ENCODE measurements at regions not wholly inside any gene's neighbourhood (a gene's known extent, or its start where the extent isn't known, plus 50 kb on each side); places are given as distances from the start of the nearest gene placed in this dataset.

DNA sequence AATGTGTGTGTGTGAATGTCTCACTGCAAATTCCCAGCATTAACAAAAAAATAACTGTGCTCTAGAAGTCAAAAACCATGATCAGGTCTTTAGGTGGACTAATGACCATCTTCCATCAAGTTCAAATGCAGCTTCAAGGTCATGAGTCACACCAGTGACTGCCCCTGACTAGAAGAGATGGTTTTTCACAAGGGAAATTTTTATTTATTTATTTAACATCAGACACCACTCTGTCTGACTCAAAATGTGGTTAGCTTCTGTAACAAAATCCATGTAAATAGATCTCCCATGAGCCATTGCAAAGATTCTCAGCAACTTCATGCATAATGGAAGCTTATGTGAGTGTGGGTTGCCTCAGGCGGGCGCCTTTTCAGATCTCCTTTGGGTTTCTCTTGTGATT is 219.2 kb downstream of the KIT start:
- TF ChIP-seq, protein P1, sequence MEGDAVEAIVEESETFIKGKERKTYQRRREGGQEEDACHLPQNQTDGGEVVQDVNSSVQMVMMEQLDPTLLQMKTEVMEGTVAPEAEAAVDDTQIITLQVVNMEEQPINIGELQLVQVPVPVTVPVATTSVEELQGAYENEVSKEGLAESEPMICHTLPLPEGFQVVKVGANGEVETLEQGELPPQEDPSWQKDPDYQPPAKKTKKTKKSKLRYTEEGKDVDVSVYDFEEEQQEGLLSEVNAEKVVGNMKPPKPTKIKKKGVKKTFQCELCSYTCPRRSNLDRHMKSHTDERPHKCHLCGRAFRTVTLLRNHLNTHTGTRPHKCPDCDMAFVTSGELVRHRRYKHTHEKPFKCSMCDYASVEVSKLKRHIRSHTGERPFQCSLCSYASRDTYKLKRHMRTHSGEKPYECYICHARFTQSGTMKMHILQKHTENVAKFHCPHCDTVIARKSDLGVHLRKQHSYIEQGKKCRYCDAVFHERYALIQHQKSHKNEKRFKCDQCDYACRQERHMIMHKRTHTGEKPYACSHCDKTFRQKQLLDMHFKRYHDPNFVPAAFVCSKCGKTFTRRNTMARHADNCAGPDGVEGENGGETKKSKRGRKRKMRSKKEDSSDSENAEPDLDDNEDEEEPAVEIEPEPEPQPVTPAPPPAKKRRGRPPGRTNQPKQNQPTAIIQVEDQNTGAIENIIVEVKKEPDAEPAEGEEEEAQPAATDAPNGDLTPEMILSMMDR (IDR thresholded peaks at IDR 0.05; ENCODE audit: partially characterized antibody, unreplicated experiment), result no peak
- Mint-ChIP-seq H3K27ac (ENCODE audit: unreplicated experiment) (no peak overlapping the region), H3K9me3 (ENCODE audit: unreplicated experiment) (no peaks in the 10 kb centered on the region), H3K36me3 (ENCODE audit: unreplicated experiment) (no peaks in the 10 kb centered on the region), H3K27me3 (ENCODE audit: unreplicated experiment) (no peaks in the 10 kb centered on the region), H3K4me1 (ENCODE audit: low read depth, unreplicated experiment) (no peaks in the 10 kb centered on the region), H3K4me3 (ENCODE audit: unreplicated experiment) (no peak overlapping the region)
- DNase-seq, result no peak

DNA sequence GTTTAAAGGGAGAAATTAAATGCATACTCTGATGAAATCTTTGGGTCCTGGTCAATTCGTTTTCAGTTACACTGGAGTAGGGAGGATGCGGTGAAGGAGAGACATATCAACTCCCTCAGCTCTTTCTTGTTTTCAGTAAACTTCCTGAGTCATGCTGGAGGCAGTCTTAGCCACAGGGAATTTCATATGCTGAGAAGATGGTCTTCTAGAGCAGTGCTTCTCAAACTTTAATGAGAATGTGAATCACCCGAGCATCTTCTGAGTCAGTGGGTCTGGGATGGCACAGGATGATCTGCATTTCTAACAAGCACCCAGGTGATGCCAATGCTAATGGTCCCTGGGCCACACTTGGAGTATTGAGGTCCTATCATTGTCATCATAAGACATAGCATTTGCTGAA is 214.5 kb downstream of the KIT start:
- Mint-ChIP-seq H3K9me3 (ENCODE audit: unreplicated experiment) (no peaks in the 10 kb centered on the region), H3K27ac (ENCODE audit: unreplicated experiment) (no peak overlapping the region), H3K36me3 (ENCODE audit: unreplicated experiment) (no peaks in the 10 kb centered on the region), H3K4me1 (ENCODE audit: low read depth, unreplicated experiment) (no peaks in the 10 kb centered on the region), H3K27me3 (ENCODE audit: unreplicated experiment) (no peaks in the 10 kb centered on the region), H3K4me3 (ENCODE audit: unreplicated experiment) (no peak overlapping the region)
- DNase-seq, result no peak
- TF ChIP-seq, protein P1 (IDR thresholded peaks at IDR 0.05; ENCODE audit: partially characterized antibody, unreplicated experiment), result no peak

DNA sequence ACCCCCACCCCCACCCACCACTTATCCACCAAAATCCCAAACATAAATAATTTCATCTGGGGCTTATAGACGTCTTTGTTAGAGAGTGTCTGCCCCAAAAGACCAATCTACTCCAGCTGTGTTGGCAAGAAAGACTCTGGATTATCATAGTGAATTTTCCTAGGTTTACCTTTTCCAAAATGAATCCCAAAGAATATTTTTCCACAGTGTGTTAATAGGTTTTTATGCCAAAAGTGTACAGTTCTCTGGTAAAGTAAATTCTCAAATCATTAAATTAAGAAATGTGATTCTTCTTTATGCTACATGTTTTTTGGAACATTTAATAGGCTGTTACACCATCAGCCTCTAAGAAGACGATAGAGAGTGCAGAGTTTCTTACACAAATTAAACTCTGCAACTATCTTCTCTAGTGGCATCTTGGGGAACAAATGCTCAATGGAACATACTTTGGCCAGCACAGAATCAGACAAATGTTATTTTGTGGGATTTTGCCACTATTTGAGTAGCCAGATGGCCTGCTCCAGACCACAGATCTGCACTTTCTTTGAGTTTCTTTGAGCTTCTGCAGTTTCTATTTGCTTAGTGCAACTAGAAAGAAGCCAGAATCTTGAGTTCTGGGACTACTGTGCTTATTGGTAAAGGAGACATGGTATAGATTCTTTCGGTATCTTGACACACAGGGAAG is 206.0 kb downstream of the KIT start:
- Mint-ChIP-seq H3K9me3 (ENCODE audit: unreplicated experiment) (no peaks in the 10 kb centered on the region), H3K36me3 (ENCODE audit: unreplicated experiment) (no peaks in the 10 kb centered on the region), H3K4me3 (ENCODE audit: unreplicated experiment) (no peak overlapping the region), H3K4me1 (ENCODE audit: low read depth, unreplicated experiment) (no peaks in the 10 kb centered on the region), H3K27me3 (ENCODE audit: unreplicated experiment) (no peaks in the 10 kb centered on the region), H3K27ac (ENCODE audit: unreplicated experiment) (no peak overlapping the region)
- no peak for DNase-seq
- TF ChIP-seq, protein P1 (IDR thresholded peaks at IDR 0.05; ENCODE audit: partially characterized antibody, unreplicated experiment), result no peak

DNA sequence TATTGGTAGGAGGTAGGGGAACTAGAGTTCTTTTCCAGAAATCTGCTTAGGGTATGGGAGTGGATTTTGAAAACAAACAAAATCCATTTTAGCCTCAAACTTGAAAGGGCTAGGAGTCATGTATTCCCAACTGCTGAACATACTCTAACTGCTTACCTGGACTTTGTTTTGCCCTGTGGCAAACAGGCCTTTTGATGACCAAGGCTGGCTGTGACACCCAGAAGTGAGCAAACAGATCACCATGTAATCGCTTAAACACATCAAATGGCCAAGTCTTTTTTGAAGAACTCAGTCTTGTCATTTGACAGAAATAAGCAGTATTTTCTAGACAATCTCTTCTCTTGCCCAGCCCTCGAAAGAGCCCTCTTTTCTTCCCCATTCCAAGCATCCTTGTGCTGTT is 203.4 kb downstream of the KIT start:
- DNase-seq, result no peak
- Mint-ChIP-seq H3K4me1 (ENCODE audit: low read depth, unreplicated experiment) (no peaks in the 10 kb centered on the region), H3K27ac (ENCODE audit: unreplicated experiment) (no peak overlapping the region), H3K27me3 (ENCODE audit: unreplicated experiment) (no peaks in the 10 kb centered on the region), H3K36me3 (ENCODE audit: unreplicated experiment) (no peaks in the 10 kb centered on the region), H3K9me3 (ENCODE audit: unreplicated experiment) (no peaks in the 10 kb centered on the region), H3K4me3 (ENCODE audit: unreplicated experiment) (no peak overlapping the region)
- TF ChIP-seq, protein P1 (IDR thresholded peaks at IDR 0.05; ENCODE audit: partially characterized antibody, unreplicated experiment), result no peak

DNA sequence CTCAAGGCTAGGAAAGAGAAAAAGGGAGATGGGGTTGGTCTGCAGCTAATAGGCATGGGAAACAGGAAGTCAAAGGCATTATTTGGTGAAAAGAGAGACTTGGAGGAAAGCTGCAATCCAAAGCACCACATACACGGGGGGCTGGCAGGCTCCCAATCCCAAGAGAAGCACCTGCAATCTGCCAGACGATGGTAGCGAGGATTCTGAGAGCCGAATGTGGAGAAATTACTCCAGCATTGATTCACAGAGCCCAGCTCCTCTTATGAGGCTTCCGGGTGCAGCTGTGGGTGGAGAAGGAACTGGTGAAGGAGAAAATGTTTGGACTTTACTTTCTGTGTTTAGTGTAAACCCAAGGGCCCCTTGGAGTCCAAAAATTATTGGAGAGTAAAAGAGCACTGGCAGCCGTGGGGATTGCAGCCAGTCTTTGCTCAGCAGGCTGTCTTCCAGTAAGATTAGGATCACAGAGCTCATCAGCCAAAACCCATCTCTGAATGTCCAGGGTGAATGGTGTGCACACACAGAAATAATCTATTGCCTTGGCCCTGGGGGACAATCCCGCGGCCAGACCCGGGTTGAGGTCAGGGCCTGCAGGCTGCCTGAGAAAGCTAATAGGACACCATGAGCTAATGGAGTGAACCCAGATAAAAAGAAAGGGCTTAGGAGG is 197.6 kb downstream of the KIT start:
- Mint-ChIP-seq H3K9me3 (ENCODE audit: unreplicated experiment) (no peaks in the 10 kb centered on the region), H3K4me3 (ENCODE audit: unreplicated experiment) (no peak overlapping the region), H3K4me1 (ENCODE audit: low read depth, unreplicated experiment) (no peaks in the 10 kb centered on the region), H3K27me3 (ENCODE audit: unreplicated experiment) (no peaks in the 10 kb centered on the region), H3K27ac (ENCODE audit: unreplicated experiment) (no peak overlapping the region), H3K36me3 (ENCODE audit: unreplicated experiment) (no peaks in the 10 kb centered on the region)
- no peak for DNase-seq
- TF ChIP-seq, protein P1 (IDR thresholded peaks at IDR 0.05; ENCODE audit: partially characterized antibody, unreplicated experiment), result no peak

All from glutamatergic neuron (in vitro differentiated cells).